ENCODE measurements at regions not wholly inside any gene's neighbourhood (a gene's known extent, or its start where the extent isn't known, plus 50 kb on each side); places are given as distances from the start of the nearest gene placed in this dataset.

DNA sequence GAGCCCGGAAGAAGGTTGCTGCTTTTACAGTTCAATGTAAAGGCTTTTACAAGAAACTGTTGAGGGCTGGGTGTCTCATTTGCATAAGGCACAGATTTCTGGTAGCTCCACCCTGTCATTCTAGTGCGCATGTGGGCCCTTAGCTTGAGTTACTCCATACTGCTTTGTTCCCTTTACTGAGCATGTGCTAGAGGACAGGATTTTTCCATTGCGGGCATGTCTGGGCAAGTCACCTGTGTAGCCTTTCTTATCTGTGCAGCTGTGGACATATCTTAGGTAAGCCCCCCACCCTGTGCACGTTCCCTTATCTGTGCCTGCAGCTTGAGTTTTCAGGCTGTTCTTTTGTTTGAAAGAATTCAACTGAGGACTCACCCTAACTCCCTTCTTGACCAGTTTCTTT lies 56.2 kb upstream of the ARHGAP5 start:
- CTCF ChIA-PET, result no interaction called here
- no peak overlapping the region for H3K27ac Mint-ChIP-seq
- DNase-seq, result no peak
- H3K4me3 Mint-ChIP-seq, result no peak overlapping the region
- POLR2A ChIA-PET, result no interaction called here
- TF ChIP-seq, protein P1, sequence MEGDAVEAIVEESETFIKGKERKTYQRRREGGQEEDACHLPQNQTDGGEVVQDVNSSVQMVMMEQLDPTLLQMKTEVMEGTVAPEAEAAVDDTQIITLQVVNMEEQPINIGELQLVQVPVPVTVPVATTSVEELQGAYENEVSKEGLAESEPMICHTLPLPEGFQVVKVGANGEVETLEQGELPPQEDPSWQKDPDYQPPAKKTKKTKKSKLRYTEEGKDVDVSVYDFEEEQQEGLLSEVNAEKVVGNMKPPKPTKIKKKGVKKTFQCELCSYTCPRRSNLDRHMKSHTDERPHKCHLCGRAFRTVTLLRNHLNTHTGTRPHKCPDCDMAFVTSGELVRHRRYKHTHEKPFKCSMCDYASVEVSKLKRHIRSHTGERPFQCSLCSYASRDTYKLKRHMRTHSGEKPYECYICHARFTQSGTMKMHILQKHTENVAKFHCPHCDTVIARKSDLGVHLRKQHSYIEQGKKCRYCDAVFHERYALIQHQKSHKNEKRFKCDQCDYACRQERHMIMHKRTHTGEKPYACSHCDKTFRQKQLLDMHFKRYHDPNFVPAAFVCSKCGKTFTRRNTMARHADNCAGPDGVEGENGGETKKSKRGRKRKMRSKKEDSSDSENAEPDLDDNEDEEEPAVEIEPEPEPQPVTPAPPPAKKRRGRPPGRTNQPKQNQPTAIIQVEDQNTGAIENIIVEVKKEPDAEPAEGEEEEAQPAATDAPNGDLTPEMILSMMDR (IDR thresholded peaks at IDR 0.05), result no peak
- intact Hi-C loops (cut with micrococcal nuclease), result no loop called here
- H3K9me3 Mint-ChIP-seq, result no peaks in the 10 kb centered on the region
- H3K27me3 Mint-ChIP-seq, result peaks cover 3% of the 10 kb centered on the region
- H3K36me3 Mint-ChIP-seq (ENCODE audit: low read depth), result no peaks in the 10 kb centered on the region
- H3K4me1 Mint-ChIP-seq, result no peaks in the 10 kb centered on the region
- ATAC-seq (ENCODE audit: low read depth), result no peak

DNA sequence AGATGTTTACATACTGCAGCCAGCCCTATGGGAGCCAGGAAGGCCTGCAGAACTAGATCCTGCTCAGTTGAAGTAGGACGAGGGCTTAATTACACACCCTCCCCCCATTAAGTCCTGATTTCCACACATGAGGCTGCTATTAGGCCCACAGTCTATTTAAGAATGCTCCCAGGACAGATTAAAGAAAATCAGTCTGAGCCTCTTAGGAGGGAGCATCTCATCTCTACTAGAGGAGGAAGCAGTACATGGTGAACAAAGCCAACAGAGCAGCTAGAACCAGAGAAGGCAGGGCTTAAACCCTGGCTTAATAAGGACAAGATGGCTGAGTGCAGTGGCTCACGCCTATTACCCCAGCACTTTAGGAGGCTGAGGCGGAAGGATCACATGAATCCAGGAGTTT lies 55.8 kb upstream of the ARHGAP5 start:
- TF ChIP-seq, protein P1 (IDR thresholded peaks at IDR 0.05), result no peak
- POLR2A ChIA-PET, result no interaction called here
- CTCF ChIA-PET, result no interaction called here
- Mint-ChIP-seq H3K36me3 (ENCODE audit: low read depth) (no peaks in the 10 kb centered on the region), H3K4me1 (no peaks in the 10 kb centered on the region), H3K27ac (no peak overlapping the region), H3K27me3 (peaks cover 3% of the 10 kb centered on the region), H3K4me3 (no peak overlapping the region), H3K9me3 (no peaks in the 10 kb centered on the region)
- no peak for ATAC-seq (ENCODE audit: low read depth)
- intact Hi-C loops (cut with micrococcal nuclease), result no loop called here
- no peak for DNase-seq

DNA sequence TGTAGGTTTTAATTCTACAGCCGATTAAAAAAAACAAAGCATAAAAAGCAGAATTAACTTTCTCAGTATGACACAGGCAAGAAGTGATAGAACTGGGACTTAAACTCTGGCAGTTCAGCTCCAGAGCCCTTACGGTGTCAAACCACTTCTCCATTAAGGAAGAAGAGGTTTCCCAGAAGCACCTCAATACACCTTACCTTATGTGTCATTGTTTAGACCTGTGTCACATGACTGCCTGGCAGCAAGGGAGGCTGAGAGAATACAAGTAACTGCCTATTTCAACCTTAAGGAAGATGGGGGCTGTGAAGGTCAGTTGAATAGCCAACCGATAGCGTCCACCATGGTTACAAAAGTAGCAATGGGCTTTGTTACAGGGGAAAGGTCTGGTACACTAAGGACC lies 54.6 kb upstream of the ARHGAP5 start:
- Mint-ChIP-seq H3K27ac (no peak overlapping the region), H3K36me3 (ENCODE audit: low read depth) (no peaks in the 10 kb centered on the region), H3K9me3 (no peaks in the 10 kb centered on the region), H3K4me1 (no peaks in the 10 kb centered on the region), H3K4me3 (no peak overlapping the region), H3K27me3 (peaks cover 1% of the 10 kb centered on the region)
- ChIA-PET CTCF (no interaction called here), POLR2A (no interaction called here)
- ATAC-seq (ENCODE audit: low read depth) (no peak), DNase-seq (no peak)
- intact Hi-C loops (cut with micrococcal nuclease), result no loop called here
- TF ChIP-seq, protein P1 (IDR thresholded peaks at IDR 0.05), result no peak

DNA sequence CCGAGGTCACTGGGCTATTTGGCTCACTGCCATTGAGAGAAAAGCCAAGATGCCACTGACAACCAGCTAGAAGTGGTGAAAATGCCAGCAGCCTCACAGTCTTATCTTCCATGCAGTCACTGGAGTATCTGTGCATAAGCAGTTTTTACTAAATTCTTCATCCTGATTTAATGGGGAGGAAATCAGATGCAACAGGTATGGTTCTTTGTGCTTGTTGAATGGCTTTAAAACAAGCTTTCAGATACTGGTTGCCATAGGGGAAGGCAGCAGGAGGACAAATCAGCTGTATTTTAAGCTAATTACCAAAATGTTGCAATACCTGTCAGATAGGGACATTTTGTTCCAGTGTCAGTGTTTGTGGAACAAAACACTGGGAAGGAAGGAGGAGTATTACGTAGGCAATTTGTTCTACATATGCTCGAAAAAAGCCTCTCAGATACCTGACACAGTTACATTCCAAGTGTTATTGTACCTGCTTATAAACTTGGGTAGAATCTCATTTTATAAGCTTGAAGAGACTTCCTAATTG lies 54.1 kb upstream of the ARHGAP5 start:
- TF ChIP-seq, protein P1 (IDR thresholded peaks at IDR 0.05), result no peak
- no peak overlapping the region for H3K27ac Mint-ChIP-seq
- DNase-seq (no peak), ATAC-seq (ENCODE audit: low read depth) (no peak)
- H3K9me3 Mint-ChIP-seq, result no peaks in the 10 kb centered on the region
- ChIA-PET CTCF (interaction anchor here (0.8 kb wide), 1 partner anchor 232 kb away, joined by 3 read pairs; no protein-coding TSS in a partner anchor), POLR2A (no interaction called here)
- intact Hi-C loops (cut with micrococcal nuclease), result no loop called here
- H3K4me3 Mint-ChIP-seq, result no peak overlapping the region
- peaks cover 1% of the 10 kb centered on the region for H3K27me3 Mint-ChIP-seq
- no peaks in the 10 kb centered on the region for H3K36me3 Mint-ChIP-seq (ENCODE audit: low read depth)
- no peaks in the 10 kb centered on the region for H3K4me1 Mint-ChIP-seq

DNA sequence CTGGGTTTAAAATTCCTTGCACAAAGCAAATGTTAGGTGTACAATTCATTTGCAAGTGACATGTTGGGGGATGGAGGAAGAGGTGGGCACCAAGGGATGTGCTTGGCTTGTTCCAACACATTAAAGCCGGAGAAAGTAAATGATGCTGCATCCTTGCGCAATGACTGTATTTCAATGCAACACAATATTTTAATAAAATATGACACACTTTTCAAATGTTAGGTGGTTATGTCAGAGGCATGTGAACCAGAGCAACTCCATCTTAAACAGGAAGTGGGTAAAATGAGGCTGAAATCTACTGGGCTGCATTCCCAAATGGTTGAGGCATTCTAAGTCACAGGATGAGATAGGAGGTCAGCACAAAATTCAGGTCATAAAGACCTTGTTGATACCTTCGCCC lies 53.6 kb upstream of the ARHGAP5 start:
- H3K36me3 Mint-ChIP-seq (ENCODE audit: low read depth), result no peaks in the 10 kb centered on the region
- H3K4me1 Mint-ChIP-seq, result peaks cover 4% of the 10 kb centered on the region
- no peaks in the 10 kb centered on the region for H3K9me3 Mint-ChIP-seq
- ChIA-PET POLR2A (no interaction called here), CTCF (interaction anchor here (0.8 kb wide), 1 partner anchor 231 kb away, joined by 3 read pairs; no protein-coding TSS in a partner anchor)
- H3K27ac Mint-ChIP-seq, result no peak overlapping the region
- TF ChIP-seq, protein P1 (IDR thresholded peaks at IDR 0.05), result no peak
- ATAC-seq (ENCODE audit: low read depth) (no peak), DNase-seq (no peak)
- peaks cover 1% of the 10 kb centered on the region for H3K27me3 Mint-ChIP-seq
- H3K4me3 Mint-ChIP-seq, result no peak overlapping the region
- intact Hi-C loops (cut with micrococcal nuclease), result no loop called here

All from activated B cell treated with CpG ODN at 0.5 μM for 24 hours (primary cell).